NCI-H82 treated with DMSO at 0.1 percent for 48 hours (cell line): ENCODE measurements at regions not wholly inside any gene's neighbourhood (a gene's known extent, or its start where the extent isn't known, plus 50 kb on each side); places are given as distances from the start of the nearest gene placed in this dataset.
"Not testable (repeated sequence)": the region's sequence is repeated elsewhere in the genome, so short reads cannot be mapped to it uniquely, and the experiment has no call there.

Source experiments
- DNase-seq: peaks from one replicate; lab custom pipeline; 2025; ENCODE audit not compliant: unreplicated experiment; lab: John Stamatoyannopoulos, UW

DNA sequence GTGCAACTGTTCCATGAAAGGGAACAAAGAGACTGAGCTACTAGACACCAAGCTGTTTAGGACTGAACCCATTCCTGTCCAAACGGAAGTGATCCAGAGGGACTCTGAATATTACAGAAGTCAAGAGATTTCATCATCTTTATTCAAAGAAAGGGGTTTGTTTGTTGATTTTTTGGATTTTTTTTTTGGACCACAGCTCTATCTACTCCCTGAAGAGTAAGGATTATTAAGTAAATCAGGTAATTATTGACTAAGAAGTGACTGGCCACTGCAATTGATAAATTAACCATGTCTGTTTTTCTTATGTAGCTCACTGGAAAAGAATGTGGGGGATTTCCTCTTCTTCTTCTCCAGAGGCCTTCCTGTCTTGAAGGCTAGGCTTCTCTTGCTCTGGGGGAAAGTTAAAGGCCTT lies 146.6 kb upstream of the TPM1 start:
- no peak for DNase-seq

GRCh38 chr15:62896380-62896866 lies 146.1 kb upstream of the TPM1 start:
- DNase-seq: no peak

- DNase-seq: no peak
These were observed 145.5 kb upstream of the TPM1 start for GRCh38 chr15:62896969-62897486.

- DNase-seq: no peak
These were observed 144.9 kb upstream of the TPM1 start for GRCh38 chr15:62897634-62898033.

- no peak for DNase-seq
These were observed 143.5 kb upstream of the TPM1 start for GRCh38 chr15:62899090-62899493.

- no peak for DNase-seq
These were observed 142.3 kb upstream of the TPM1 start for GRCh38 chr15:62900071-62900802.

DNA sequence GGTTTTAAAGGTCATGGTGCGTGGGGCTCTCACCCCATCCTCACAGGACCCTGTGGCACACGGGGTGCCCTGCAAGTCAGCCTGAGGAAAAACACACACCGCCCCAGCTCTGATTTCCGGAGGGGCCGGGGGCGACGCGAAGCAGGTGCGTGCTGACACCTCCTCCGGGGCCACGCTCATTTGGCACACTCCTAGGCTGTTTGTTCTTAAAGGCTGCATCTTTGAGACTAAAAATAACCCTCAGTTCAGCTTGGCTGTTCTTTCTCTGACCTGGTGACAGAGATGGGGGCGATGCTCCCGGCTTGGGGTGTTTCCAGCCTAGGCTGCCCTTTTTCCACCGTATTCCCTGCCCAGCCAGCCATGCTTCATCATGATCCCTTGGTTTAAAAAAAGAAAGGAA lies 141.5 kb upstream of the TPM1 start:
- no peak for DNase-seq

GRCh38 chr15:62901909-62902546 lies 140.5 kb upstream of the TPM1 start:
- no peak for DNase-seq

DNA sequence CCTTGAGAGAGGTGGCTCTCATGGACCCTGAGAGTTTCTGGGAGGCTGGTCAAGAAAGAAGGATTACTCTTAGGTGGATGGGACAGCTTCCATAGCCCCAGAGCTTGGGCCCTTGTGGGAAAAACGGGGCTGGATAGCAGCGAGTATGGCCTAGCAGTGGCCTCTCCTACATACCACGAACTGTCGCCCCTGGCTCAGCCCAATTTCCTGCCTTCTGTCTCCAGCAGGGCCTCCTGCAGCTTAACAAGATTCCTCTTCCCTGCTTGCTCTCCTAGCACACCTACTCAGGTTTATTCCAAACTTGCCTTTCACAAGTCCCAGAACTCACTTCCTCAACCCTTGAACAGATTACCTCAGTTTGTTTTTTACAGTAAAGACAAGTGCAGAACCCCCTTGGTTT lies 139.7 kb upstream of the TPM1 start:
- no peak for DNase-seq

DNA sequence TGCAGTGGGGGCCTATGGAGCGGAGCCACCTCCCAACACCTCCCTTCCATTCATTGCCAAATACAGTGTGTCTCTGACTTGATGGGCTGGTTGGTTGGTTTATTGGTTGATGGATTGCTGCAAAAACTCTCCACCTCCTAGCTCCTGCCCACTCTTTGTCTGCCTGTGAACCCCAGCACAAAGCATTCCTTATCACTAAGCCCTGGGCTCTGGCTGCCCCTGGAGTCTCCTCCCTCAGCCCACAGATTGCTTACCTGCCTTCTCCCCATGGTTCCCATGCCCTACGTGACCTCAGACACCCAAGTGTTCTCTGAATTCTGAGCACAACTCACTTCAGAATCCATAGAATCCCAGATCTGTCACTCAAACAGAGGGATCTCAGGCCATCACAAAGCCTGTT lies 139.1 kb upstream of the TPM1 start:
- DNase-seq: no peak

DNA sequence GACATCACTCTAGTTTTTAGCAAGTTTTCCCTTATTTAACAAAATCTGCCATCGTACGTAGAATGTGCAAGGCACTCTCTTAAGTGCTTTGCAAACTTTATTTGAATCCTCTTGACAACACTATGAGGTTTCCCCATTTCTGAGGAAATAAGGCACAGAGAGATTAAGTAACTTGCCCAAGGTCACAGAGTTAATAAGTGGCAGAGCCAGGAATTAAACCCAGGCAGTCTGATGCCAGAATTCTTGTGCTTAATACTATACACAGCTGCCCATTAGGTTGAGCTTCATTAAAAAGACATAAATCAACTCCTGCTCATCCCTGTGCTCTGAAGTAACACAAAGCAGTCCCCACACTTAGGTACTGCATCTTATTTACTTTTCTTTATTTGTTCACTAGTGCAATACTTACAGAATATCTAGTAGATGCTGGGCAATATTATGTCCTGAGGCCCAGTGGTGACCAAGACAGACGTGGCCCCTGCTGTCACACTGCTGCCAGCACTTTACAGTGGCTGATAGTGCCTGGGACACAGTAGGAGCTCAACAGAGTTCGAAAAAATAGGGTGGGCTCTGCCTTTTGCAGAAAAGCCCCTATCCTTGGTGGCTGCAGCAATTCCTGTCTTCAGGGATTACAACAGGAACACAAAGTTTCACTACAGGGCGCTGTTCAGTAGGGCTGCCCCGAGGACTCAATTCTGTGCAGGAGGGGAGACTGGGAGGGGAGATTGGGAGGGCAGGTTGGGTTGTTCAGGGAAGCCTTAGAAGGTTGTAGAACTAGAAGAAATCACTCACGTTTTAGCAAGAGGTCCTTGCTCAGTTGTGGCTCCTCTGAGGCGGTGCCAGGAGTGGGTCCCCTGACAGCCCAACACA lies 138.3 kb upstream of the TPM1 start:
- DNase-seq: no peak

GRCh38 chr15:62906627-62907026 lies 135.9 kb upstream of the TPM1 start:
- no peak for DNase-seq

DNA sequence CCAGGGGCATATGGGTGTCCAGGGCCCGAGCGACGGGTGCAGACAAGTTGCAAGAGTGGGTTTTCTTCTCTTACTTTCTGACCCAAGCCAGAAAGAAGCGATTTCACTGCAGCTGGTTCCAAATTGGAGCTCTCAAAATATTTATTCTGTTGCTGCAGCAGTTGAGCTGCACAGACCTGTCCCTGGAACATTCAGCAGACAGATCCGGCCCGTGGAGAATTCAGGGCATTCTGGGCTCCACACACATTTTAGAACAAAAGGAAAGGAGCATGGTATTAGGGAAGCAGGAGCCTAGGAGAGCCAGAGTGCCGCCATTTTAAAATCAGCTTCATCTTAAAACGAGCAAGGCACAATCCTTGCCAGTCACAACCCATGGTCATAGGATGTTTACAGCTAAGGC lies 135.3 kb upstream of the TPM1 start:
- DNase-seq: no peak

DNA sequence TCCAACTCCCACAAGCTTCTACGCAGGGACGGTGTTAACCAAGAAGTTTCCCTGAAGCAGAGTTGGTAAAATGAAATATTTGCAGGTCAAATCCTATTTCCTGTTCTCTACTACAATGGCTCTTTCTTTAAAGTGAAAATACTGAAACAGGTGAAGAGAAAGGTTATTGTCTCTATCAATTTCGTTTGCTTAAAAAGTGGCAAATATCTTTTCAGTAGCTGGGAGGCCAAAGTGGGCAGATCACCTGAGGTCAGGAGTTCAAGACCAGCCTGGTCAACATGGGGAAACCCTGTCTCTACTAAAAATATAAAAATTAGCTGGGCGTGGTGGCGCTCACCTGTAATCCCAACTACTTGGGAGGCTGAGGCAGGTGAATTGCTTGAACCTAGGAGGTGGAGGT lies 134.2 kb upstream of the TPM1 start:
- DNase-seq: not testable (repeated sequence)

DNA sequence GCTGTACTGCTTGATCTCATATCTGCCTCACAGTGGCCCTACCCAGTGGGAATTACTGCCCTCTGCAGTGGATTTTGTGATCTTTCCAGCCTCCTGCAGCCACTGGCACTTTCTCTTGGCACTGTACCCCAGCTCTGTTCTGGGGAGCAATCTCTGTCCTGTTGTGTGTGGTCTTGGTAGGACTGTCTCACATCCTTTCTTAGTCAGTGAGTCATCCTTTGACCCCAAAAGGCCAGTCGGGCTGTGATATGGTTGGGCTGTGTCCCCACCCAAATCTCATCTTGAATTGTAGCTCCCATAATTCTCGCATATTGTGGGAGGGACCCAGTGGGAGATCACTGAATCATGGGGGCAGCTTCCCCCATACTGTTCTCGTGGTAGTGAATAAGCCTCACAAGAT lies 133.3 kb upstream of the TPM1 start:
- no peak for DNase-seq

DNA sequence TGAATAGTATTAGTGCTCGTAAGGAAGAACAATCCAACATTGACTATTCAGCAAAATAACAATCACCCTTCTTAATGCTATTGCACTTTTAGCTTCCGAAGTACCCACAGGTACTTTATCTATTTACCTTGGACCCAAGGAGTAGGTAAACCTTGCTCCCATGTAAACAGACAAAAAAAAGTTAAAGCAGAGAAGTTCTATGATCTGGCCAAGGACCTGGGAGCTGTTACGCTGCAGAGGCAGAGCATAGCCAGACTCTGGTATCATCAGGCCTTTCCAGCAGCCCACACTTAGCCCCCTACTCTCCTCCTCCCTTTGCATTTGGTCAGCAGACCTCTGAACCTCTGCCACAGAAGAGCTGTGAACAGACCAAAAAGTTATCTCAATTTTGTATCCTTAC lies 130.3 kb upstream of the TPM1 start:
- no peak for DNase-seq

DNA sequence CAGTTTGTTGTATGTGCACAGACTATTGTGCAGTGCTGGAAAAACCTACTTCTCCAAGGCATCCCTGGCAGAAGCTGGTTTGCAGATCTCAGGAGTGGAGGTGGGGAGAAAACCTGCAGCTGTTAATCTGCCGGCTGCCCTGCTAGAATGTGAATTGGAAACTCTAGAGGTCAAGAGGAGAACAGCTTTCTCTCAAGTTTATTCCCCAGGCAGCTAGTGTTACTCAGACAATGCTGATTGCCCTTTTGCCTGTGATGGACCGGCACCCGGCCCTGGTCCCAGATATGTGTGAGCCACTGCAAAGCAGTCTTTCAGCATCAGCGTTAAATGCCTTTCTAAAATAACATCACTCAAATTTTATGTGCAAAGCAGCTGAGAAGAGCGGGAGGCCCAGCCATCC lies 129.7 kb upstream of the TPM1 start:
- DNase-seq: peak; percentile 25

GRCh38 chr15:62913246-62913645 lies 129.3 kb upstream of the TPM1 start:
- no peak for DNase-seq

- no peak for DNase-seq
These were observed 128.0 kb upstream of the TPM1 start for GRCh38 chr15:62914461-62915079.

GRCh38 chr15:62920682-62921502 lies 121.7 kb upstream of the TPM1 start:
- no peak for DNase-seq
